ENCODE measurements at regions not wholly inside any gene's neighbourhood (a gene's known extent, or its start where the extent isn't known, plus 50 kb on each side); places are given as distances from the start of the nearest gene placed in this dataset.
"Not testable (repeated sequence)": the region's sequence is repeated elsewhere in the genome, so short reads cannot be mapped to it uniquely, and the experiment has no call there.

DNA sequence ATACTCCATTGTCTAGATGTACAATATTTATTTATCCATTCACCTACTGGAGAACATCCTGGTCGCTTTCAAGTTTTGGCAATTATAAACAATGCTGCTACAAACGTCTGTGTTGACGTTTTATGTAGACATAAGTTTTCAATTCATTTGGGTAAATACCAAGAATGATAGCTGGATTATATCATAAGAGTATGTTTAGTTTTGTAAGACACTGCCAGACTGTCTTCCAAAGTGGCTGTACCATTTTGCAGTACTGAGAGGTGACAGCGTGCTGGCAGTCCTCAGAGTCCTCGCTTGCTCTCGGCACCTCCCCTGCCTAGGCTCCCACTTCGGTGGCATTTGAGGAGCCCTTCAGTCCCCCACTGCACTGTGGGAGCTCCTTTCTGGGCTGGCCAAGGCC lies 253.3 kb upstream of the INTU start:
- no peak for DNase-seq

DNA sequence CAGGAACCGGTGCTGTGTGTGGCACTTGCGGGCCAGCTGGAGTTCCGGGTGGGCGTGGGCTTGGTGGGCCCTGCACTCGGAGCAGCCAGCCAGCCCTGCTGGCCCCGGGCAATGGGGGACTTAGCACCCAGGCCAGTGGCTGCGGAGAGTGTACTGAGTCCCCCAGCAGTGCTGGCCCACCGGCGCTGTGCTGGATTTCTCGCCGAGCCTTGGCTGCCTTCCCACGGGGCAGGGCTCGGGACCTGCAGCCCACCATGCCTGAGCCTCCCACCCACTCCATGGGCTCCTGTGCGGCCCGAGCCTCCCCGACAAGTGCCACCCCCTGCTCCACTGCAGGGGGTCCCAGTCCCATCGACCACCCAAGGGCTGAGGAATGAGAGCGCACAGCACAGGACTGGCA lies 252.8 kb upstream of the INTU start:
- DNase-seq, result not testable (repeated sequence)

DNA sequence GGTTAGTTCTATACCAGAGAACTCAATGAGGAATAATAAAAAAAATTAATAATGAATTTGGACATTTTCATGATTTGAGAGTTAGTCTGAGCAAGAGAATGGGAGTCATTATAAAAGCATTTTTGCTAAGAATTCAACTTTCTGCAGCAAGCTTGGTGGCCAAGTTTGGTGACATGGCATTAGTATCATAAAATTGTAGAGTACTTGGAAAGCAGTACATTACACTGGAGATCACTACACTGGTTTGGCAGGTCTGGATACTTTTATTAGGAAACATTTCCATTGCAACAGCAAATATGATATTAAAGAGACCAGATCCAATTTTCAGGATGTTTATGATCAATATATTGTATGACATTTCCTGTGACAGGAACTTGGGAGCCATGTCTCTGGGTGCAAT lies 249.1 kb upstream of the INTU start:
- no peak for DNase-seq

DNA sequence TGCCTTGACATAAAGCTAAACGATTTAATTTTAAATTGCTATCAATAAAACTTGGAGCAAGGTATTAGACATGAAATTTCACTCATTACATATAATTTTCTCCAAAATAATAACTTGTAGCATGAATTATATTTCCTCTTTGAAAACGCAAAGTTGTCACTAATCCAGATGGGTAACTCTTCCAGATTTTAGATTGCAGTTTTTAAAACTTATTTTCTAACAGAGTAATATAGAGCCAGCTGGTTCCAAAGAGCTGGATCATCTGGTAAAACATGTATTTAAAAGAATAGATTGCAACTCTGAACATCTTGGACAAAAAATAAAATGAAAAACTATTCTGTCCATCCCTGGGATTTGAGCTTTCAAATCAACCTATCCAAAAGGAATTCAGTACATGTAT lies 238.2 kb upstream of the INTU start:
- DNase-seq, result no peak

DNA sequence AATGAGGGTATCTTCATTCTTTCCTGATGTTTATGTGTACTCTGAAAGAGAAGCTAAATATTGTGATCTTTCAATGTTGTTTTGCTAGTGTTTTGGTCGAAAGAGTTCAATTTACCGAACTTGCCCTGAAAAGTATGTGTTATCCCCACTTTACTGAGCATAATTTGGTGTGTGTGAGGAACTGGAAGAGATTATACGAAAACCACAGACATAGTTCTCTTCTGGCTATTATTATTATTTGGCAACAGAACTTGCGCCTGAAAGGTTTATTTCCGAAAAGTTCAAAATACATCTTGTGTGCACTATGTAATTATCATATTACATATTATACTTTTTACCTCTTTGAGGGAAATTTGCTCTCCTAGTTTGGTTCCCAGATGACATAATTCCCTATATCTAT lies 232.5 kb upstream of the INTU start:
- no peak for DNase-seq

DNA sequence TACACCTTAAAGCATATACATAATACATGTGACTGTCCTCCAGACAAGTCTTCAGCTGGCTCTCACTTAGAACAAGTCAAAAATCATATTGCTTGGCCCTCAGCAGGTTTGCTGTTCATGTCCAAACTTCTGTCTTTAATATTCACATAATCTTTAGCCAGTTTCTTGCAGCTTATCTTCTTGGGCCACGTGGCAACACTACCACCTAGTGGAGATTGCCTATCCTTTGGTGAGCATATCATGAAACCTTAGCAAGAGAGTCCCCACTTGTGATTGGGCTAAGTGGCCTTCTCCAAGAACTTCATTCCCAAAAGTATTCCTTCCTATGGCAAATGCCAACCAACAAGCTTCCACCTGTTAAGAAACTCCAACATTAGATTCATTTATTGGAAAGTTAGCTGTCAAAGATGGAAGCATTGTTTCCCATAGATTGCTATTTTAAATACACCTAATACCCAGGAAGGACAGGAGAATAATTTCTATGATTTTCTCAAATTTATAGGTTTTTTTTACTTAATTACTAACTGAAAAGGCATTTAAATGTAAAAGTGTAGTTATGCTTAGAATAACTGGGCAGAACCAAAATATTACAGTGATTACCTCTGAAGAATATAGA lies 231.9 kb upstream of the INTU start:
- DNase-seq, result peak; percentile 19

DNA sequence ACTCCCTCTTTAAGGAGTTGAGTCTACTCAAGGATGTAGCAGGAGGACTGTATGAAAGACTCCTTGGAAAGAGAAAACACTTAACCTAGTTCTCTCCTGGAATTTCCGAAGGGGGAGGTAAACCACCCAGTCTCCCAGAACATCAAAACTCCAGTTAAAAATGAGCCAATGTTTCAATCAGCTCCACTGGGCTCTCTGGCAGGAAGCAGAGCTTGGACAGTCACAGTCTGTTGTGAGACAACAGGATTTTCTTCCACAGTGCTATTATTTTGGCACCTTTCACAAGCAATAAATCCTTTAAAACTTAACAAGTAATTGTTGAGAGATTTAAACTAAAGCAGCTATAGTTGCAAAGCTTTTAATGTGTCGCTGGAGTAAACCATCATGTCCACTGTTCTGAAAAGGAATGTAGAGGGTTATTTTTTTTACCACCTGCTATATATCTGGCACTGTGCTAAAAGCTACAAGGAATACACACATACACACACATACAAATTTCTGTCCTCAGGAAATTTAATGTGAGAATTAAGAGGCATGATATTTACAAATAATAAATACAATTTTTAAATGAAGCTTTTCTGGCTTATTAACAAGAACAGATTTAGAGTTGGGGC lies 229.2 kb upstream of the INTU start:
- DNase-seq, result no peak

DNA sequence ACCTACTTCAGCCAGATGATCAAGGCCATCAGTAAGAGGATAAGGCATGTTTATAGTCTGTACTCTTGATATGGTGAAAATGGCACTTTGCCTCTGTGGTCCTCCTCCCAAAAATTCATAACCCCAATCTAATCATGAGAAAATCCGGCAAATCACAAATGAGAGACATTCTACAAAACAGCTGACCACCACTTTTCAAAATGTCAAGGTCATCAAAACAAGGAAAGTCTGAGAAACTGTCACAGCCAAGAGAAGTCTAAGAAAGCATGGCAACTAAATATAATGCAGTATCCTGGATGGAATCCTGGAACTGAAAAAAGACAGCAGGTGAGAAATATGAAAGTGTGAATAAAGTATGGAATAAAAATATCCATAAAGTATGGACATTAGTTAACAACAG lies 226.6 kb upstream of the INTU start:
- DNase-seq, result no peak

DNA sequence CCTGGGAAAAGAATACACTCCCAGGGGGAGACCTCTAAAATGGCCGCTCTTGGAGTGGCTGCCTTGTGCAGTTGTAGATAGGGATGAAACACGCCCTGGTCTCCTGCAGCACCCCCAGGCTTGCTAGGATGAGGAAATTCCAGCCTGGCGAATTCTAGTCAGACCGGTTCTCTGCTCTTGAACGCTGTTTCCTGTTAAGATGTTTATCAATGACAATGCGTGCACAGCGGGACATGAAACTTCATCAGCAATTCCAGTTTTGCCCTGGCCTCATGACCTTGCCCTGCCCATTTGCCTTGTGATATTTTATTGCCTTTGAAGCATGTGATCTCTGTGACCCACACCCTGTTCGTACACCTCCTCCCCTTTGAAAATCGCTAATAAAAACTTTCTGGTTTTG lies 225.2 kb upstream of the INTU start:
- not testable (repeated sequence) for DNase-seq

DNA sequence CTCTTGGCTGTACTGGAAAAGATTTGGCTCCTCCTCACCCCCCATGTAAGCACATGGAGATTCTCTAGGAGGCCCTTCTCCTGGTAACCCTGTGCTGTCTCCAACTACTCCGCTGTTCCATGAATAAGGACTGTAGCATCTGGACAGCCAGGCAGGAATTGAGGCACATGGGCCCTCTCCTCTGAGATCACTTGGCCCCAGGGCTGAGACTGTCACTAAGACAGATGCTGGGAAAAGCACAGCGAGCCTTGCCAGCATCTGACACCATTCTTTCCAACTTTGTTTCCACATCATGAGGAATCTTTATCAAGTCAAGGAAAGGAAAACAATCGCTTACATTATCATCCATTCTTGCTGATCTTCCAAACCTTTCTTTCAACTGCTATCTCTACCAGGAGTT lies 222.6 kb upstream of the INTU start:
- no peak for DNase-seq

DNA sequence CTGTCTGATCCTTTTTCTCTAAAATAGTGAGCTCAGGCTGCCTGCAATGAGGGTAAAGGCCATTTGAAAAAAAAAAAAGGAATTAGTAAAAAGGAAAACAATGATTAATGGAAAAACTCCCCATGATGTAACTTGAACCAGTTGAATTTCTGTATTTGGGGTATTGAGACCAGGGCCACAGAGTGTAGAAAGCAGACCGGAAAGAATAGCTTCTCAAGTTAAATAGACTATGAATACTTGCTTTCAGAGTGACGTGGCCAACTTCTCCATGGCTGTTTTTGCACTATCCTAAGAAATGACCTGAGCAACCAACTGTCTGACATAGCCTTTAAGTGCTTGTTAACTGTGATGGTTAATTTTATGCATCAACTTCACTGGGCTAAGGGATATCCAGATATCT lies 222.1 kb upstream of the INTU start:
- no peak for DNase-seq

DNA sequence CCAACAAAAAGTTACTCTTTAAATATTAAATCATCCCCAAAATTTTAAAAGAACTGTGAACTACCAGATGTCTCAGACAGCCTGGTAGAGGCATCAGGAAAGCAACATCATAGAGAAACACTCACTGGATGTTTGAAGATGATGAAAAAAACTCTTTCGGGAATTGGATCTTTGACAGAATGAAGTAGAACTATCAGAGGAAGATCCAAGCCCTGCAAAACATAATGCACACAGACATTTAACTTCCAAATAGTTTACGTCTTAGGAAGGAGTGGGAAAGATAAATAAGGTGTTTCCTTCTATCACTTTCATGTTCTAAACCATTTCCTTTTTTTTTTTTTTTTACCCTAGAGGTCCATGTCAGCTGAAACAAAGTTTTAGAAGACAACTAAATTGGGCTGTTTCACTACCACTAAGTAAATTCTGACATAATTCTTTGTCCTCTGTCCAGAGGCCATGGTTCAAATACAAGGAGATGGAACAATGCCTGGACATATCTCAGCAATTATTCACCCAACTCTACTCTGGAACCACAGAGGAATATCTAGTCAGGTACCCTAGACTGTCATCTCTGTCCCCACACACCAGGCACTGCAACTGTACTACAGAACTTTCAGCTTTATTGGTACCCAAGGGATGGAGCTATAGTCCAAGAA lies 217.7 kb upstream of the INTU start:
- DNase-seq, result no peak

DNA sequence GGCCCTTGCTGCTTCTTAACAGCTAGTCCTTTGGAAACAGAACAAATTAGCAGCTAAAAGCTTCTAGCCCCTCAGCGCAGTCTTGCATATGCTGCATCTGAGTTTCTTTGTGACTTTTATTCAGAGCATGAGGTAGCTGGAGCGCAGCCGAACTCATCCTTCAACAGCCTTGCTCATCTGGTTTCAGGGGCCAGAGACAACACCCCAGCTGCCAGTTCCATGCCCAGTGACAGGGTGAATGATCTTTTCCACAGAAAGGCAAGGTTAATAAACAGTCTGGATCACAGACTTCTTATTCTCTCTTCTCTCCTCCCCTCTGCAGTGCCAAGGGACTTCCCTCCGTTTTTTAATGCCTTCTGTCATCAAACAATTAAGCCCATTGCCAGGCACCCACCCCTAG lies 216.6 kb upstream of the INTU start:
- no peak for DNase-seq

DNA sequence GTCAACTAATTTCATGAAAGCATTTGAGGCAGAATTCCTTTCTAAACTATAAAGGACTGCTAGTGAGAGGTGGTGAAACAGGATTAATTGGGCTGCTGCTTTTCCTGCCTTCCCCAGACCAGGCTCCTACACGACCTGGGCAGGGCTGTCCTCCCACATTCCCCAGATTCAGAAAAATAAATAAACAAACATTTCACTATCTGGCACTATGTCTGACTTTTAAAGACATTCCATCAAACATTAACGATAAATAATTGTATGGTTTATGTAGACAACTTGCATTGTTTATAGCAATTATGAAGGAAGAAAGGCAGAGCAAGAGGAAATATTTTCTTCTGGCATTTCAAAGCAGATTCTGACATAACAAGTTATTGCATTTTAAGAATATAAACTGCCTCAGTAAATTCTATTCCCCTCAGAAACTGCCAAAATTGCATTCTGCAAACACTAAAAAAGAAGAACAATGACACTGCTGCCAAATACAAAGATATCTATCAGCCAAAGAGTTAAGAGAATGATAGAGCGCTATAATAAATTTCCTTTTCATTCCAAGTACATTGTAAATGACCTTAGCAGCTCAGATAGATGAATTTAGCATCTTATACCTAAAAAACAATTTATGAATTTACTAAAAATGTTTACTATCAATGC lies 214.7 kb upstream of the INTU start:
- DNase-seq, result no peak

DNA sequence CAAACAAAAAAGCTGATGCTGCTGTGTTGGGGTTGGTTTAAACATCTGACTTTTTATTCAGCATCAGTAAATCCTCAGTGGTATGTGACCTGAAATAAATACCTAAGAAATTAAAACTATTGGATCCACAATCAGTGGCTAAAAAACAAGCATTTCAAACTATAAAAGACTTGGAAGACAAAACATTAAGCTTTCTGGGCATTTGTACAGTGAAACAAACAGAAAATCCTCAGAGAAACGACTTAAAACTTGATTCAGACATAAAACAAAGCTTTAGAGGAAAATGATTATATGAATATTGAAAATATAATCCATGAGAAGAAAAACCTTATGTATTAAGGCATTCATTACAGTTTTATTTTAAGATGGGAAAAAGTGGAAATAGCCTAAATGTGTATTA lies 213.3 kb upstream of the INTU start:
- no peak for DNase-seq

DNA sequence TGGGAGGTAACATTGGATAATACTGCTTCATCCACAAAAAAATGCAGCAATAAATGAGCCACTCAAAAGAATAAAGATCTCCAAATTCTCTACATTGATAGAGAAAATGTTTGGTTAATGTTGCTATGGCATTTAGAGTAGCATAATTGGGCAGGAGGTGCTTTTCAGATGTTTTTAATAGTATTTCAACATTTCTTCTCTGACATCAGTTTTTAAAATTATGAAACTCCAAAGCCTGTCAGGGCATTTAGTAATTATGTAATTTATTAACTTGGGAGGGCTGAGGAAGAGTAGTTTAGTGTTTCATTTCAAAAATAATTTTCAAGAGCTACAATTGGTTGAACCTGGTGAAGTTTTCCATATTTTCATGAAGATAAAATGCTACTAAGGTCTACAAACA lies 211.3 kb upstream of the INTU start:
- no peak for DNase-seq

DNA sequence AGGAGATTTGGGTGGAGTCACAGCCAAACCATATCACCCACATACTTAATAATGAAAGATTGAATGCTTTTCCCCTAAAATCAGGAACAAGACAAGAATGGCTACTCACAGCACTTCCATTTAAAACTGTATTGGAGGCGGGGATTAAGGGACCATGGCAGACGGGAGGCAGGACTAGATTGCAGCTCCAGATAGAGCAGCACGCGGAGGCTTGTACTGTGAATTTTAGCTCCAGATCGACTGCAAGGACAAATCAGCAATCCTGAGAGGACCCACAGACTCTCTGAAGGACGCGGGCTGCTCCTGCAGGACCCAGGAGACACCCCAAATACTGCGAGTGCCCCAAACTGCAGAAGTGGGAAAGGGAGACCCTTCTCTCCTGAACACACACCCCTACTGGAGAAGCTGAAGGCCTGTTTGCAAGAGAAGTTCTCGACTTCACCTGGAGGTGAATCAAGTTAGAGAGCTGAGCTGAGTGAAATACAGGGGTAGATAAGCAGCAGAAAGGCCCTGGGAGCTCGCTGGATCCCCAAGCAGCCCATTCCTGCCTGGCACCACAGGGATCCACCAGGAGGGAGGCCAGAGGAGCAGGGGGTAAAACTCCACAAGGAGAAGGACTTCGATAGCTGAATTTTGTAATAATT lies 207.4 kb upstream of the INTU start:
- no peak for DNase-seq

DNA sequence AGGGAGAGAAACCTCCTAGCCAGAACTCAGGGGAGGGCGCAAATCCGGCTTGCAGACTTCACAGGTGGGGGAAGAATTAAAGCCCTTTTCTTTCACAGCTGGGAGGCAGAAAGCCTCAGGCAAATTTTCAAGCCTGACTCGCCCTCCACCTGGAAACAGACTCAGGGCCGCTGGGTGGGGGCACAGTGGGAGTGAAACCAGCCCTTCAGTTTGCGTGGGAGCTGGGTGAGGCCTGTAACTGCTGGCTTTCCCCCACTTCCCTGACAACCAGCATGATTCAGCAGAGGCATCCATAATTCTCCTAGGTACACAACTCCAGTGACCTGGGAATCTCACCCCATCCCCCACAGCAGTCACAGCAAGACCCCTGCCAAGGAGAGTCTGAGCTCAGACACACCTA lies 206.9 kb upstream of the INTU start:
- no peak for DNase-seq

DNA sequence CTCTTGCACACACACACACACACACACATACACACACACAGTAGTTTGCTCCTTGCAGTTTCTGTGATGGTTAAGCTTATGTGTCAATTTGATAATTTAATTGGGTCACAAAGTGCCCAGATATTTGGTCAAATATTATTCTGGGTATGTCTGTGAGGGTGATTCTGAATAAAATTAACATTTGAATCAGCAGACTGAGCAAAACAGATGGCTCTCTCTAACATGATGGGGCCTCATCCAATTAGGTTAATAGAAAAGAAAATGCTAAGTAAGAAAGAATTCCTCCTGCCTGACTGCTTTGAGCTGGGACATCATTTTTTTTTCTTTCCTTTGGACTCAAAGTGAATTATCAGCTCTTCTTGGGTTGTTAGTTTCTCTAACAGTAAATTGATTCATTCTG lies 191.2 kb upstream of the INTU start:
- DNase-seq, result no peak

DNA sequence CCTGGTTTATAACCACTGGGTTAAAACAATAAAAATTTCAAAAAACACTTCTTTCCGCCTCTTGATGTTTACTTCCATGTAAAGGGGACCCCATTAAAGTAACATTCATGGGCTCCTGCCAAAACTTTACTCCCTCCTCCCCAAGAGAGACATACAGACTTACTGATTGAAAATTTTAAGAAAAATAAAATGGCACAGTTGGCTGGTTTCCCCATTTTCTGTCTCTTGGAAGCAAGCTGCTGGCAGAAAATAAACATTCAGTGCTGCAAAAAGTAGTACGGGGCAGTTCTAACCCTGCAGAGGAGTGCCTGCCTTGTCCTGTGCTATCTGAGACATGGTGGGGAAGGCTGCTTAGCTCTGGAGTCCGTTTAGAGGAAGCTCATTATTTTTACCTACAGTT lies 187.3 kb upstream of the INTU start:
- no peak for DNase-seq

DNA sequence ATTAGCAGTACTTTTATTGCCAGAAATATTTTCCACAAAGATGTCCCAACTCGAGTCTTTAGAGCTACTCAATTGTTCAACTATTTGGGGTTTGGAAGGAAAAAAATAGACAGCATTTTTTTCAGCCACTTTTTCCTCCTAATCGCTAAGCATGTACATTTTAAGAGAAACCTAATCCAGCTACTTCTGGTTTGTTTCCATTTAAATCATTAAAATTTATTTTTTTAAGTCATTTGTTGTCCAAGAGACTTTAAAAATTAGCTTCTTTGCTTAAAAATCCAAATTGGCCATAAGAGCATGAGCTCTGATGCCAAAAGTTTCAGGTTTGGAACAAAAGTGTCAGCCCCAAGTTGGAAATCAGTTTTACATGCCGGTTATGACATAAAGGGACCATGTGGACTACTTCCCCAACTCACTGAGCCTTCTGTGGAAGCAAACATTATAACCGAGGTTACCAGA lies 186.3 kb upstream of the INTU start:
- no peak for DNase-seq

DNA sequence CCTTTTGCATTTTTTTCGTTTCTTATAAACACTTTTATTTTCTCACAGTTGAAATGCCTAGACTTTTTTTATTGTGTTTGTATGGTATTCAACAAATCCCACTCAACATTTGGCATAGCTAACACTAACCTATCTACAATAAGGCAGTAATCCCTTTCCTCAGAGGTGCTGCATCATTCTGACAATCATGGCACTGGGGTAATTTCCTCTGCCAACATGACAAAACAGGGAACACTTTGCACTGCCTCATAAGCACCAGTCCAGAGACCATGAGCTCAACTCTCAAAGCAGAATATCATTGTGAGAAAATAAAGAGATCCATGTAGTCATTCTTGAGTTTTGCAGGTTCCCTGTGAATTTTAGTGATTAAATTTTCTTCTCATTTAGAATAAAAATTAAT lies 183.8 kb upstream of the INTU start:
- DNase-seq, result no peak

DNA sequence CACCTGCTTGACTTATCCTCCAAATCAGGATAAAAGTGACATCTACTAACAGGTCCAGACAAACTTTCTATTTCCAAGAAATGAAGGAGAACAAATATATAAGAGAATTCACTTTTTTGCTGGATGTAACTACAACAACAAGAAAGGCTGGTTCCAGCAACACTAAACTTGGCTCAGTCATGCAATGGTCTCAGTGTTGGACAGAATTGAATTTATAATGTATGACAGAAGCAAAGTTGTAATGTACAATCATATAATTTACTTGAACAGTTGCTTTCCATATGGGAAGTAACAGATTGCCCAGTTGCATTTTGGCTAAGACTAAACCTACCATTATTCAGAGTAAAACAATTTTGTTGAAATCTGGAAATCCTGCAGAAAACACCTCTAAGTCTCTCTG lies 183.3 kb upstream of the INTU start:
- no peak for DNase-seq

DNA sequence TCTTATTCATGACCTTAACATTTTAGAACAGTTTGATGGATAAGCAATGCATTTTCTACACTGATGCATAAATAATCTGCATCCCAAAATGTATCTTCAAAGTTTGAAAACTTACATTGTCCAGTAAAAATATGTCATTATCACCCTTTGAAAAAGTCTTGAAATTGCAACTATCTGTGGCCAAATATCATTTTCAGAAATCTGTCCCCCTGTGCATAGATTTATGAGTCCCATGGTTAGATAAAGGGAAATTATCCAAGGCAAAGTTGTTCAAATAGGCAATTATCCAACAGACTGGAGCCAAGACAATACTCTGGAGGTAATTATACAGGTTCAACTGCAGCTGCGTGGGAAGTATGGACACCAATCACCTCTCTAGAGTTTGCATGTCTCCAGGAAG lies 182.5 kb upstream of the INTU start:
- no peak for DNase-seq
